Gastrocnemius medialis (tissue), 4 donors: ENCODE measurements at regions not wholly inside any gene's neighbourhood (a gene's known extent, or its start where the extent isn't known, plus 50 kb on each side); places are given as distances from the start of the nearest gene placed in this dataset.

Experiments
- ATAC-seq, 2 donors: fragments of 150-250 bp; one replicate each; pipeline ENCODE4 v1.9.1; 2016
- DNase-seq, 2 donors: peaks; one replicate each; pipeline ENCODE4 v3.0.0-alpha.2; 2019
- H3K27ac ChIP-seq, 4 donors: fragments of 200-600 bp; sonication (generic); 1 replicate in 1 of 4; 2 replicates in 3 of 4; pipeline ENCODE4 v1.5.1; 2016 to 2018; ENCODE audit warnings: mild to moderate bottlenecking in 2 of 4, moderate library complexity in 1 of 4
- H3K27me3 ChIP-seq, 3 donors: fragments of 200-600 bp; sonication (generic) in 2 of 3; 1 replicate in 1 of 3; 2 replicates in 2 of 3; pipeline versions ENCODE4 v1.5.1 to v1.6.0; 2016 to 2019; ENCODE audit warnings: mild to moderate bottlenecking in 1 of 3, moderate library complexity in 1 of 3
- H3K36me3 ChIP-seq, 2 donors: fragments of 200-600 bp; sonication (generic) in 1 of 2; one replicate each; pipeline ENCODE4 v1.5.1; 2017 to 2018
- H3K4me1 ChIP-seq, 2 donors: fragments of 200-600 bp; sonication (generic) in 1 of 2; one replicate each; pipeline ENCODE4 v1.5.1; 2016 to 2017; ENCODE audit warnings: mild to moderate bottlenecking in 2 of 2
- H3K4me3 ChIP-seq, 4 donors: fragments of 200-600 bp; sonication (generic) in 3 of 4; 1 replicate in 1 of 4; 2 replicates in 3 of 4; pipeline ENCODE4 v1.5.1; 2016 to 2019; ENCODE audit warnings: mild to moderate bottlenecking in 2 of 4
- H3K9me3 ChIP-seq, 3 donors: fragments of 200-600 bp; sonication (generic) in 2 of 3; 1 replicate in 1 of 3; 2 replicates in 2 of 3; pipeline ENCODE4 v1.5.1; 2016 to 2019
- CTCF ChIP-seq, 5 experiments: fragments of 450-650 bp in 3 of 5; fragments of 200-600 bp in 2 of 5; sonication (generic) in 2 of 5; IDR thresholded peaks in 4 of 5; conservative IDR thresholded peaks in 1 of 5; 1 replicate in 4 of 5; 2 replicates in 1 of 5; pipeline ENCODE4 v1.5.1; 2016 to 2019; ENCODE audit warnings: antibody characterized with exemption in 5 of 5, mild to moderate bottlenecking in 3 of 5, moderate library complexity in 3 of 5
- POLR2A ChIP-seq, 2 donors: fragments of 450-650 bp; IDR thresholded peaks; one replicate each; pipeline ENCODE4 v1.6.1; 2017; ENCODE audit warnings: antibody characterized with exemption in 2 of 2, mild to moderate bottlenecking in 2 of 2, moderate library complexity in 2 of 2
- in situ Hi-C, 4 donors: fragments of 200-750 bp; cut with MboI; loops; one replicate each; pipeline versions ENCODE4 v1.15.0 to v1.8.0; 2017; ENCODE audit warnings: low sequenced_read_pairs in 4 of 4
- intact Hi-C: fragments of 100-400 bp; cut with DNase I; formaldehyde crosslinking; loops from one replicate; pipeline ENCODE4 v1.15.1; 2023; ENCODE audit warnings: low total_unique reads

DNA sequence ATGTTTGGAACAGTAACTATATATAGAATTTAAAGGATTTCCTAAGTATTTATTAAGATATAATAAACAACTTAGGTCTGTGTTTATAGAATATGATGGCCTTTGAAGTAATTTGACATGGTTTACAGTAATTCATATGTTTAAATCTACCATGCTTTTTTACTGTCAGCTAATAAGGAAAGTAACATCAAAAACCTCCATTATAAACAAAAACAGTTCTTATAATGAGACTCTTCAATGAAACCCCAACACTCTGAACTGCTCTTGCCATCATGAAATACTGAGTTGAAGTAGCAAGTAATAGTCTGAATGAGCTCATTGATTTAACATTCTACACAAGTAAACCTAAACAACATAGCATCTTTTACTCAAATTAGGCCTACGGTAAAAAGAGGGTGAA is 1236.5 kb downstream of the FSTL5 start:
- Histone ChIP-seq H3K27ac (no peak overlapping the region), H3K36me3 (no peaks in the 10 kb centered on the region), H3K27me3 (no peaks in the 10 kb centered on the region), H3K9me3 (no peaks in the 10 kb centered on the region), H3K4me3 (no peak overlapping the region), H3K4me1 (no peaks in the 10 kb centered on the region)
- ATAC-seq (no peak), DNase-seq (no peak)
- intact Hi-C loops = no loop called here
- in situ Hi-C loops = no loop called here
- TF ChIP-seq CTCF (IDR thresholded peaks at IDR 0.05 in 4 of 5, conservative IDR thresholded peaks at IDR 0.05 in 1 of 5) (no peak), POLR2A (IDR thresholded peaks at IDR 0.05) (no peak)

- no peaks in the 10 kb centered on the region for H3K9me3 ChIP-seq
- intact Hi-C loops = no loop called here
- ATAC-seq = no peak
- no peaks in the 10 kb centered on the region for H3K4me1 ChIP-seq
- no peak overlapping the region for H3K27ac ChIP-seq
- no peaks in the 10 kb centered on the region for H3K36me3 ChIP-seq
- TF ChIP-seq POLR2A (IDR thresholded peaks at IDR 0.05) = no peak
- in situ Hi-C loops = no loop called here
- H3K4me3 ChIP-seq = no peak overlapping the region
- no peaks in the 10 kb centered on the region for H3K27me3 ChIP-seq
- no peak for DNase-seq
Measured at GRCh38 chr4:160928482-160928881, 1235.3 kb downstream of the FSTL5 start.

GRCh38 chr4:160947653-160948052 is 1216.1 kb downstream of the FSTL5 start:
- H3K4me1 ChIP-seq = no peaks in the 10 kb centered on the region
- no peak overlapping the region for H3K27ac ChIP-seq
- in situ Hi-C loops = no loop called here
- no peak for TF ChIP-seq POLR2A (IDR thresholded peaks at IDR 0.05)
- no peak for TF ChIP-seq CTCF (IDR thresholded peaks at IDR 0.05 in 4 of 5, conservative IDR thresholded peaks at IDR 0.05 in 1 of 5)
- intact Hi-C loops = no loop called here
- DNase-seq = no peak
- H3K9me3 ChIP-seq = no peaks in the 10 kb centered on the region
- no peak overlapping the region for H3K4me3 ChIP-seq
- H3K27me3 ChIP-seq = no peaks in the 10 kb centered on the region
- ATAC-seq = no peak
- no peaks in the 10 kb centered on the region for H3K36me3 ChIP-seq

GRCh38 chr4:160956875-160957274 is 1206.9 kb downstream of the FSTL5 start:
- DNase-seq (no peak), ATAC-seq (no peak)
- in situ Hi-C loops = no loop called here
- TF ChIP-seq CTCF (IDR thresholded peaks at IDR 0.05 in 4 of 5, conservative IDR thresholded peaks at IDR 0.05 in 1 of 5) (no peak), POLR2A (IDR thresholded peaks at IDR 0.05) (no peak)
- intact Hi-C loops = no loop called here
- Histone ChIP-seq H3K4me3 (no peak overlapping the region), H3K9me3 (no peaks in the 10 kb centered on the region), H3K27me3 (no peaks in the 10 kb centered on the region), H3K27ac (no peak overlapping the region), H3K36me3 (no peaks in the 10 kb centered on the region), H3K4me1 (no peaks in the 10 kb centered on the region)

- Histone ChIP-seq H3K9me3 (no peaks in the 10 kb centered on the region), H3K27ac (no peak overlapping the region), H3K36me3 (no peaks in the 10 kb centered on the region), H3K4me3 (no peak overlapping the region), H3K4me1 (no peaks in the 10 kb centered on the region), H3K27me3 (no peaks in the 10 kb centered on the region)
- intact Hi-C loops (no loop called here), in situ Hi-C loops (no loop called here)
- DNase-seq (no peak), ATAC-seq (no peak)
- TF ChIP-seq CTCF (IDR thresholded peaks at IDR 0.05 in 4 of 5, conservative IDR thresholded peaks at IDR 0.05 in 1 of 5) = no peak
- TF ChIP-seq POLR2A (IDR thresholded peaks at IDR 0.05) = no peak
Measured at GRCh38 chr4:160969925-160970324, 1193.9 kb downstream of the FSTL5 start.
